ENCODE measurements at regions not wholly inside any gene's neighbourhood (a gene's known extent, or its start where the extent isn't known, plus 50 kb on each side); places are given as distances from the start of the nearest gene placed in this dataset.

DNA sequence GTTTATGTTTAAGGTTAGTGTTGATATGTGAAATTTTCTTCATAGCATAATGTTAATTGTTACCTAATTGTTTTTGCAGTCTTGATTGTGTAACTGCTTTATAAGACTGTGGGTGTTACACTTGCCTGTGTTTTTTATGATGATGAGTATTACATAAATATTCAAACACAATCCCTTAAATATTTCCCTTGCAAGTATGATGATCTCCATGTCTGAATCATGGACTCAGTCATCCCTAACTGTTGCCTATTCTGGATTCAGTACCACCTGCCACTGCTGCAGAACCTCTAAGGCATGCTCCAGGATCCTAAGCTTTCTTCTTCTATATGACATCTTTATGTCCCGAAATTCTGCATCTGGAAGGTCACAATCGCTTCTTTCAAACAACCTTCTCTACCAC, 246.3 kb upstream of the CLEC14A start:
- ChIA-PET CTCF (no interaction called here), POLR2A (no interaction called here)
- no peak for DNase-seq (ENCODE audit: low read depth)
- TF ChIP-seq, protein P1, sequence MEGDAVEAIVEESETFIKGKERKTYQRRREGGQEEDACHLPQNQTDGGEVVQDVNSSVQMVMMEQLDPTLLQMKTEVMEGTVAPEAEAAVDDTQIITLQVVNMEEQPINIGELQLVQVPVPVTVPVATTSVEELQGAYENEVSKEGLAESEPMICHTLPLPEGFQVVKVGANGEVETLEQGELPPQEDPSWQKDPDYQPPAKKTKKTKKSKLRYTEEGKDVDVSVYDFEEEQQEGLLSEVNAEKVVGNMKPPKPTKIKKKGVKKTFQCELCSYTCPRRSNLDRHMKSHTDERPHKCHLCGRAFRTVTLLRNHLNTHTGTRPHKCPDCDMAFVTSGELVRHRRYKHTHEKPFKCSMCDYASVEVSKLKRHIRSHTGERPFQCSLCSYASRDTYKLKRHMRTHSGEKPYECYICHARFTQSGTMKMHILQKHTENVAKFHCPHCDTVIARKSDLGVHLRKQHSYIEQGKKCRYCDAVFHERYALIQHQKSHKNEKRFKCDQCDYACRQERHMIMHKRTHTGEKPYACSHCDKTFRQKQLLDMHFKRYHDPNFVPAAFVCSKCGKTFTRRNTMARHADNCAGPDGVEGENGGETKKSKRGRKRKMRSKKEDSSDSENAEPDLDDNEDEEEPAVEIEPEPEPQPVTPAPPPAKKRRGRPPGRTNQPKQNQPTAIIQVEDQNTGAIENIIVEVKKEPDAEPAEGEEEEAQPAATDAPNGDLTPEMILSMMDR (IDR thresholded peaks at IDR 0.05; ENCODE audit: insufficient read depth, low read depth, low read length) = no peak
- no peaks in the 10 kb centered on the region for H3K36me3 ChIP-seq (ENCODE audit: control insufficient read depth, insufficient read depth, low read length)
- H3K27me3 ChIP-seq (ENCODE audit: control insufficient read depth, insufficient read depth, low read length) = no peaks in the 10 kb centered on the region
- no peak overlapping the region for H3K4me3 ChIP-seq (ENCODE audit: low read depth, low read length)

DNA sequence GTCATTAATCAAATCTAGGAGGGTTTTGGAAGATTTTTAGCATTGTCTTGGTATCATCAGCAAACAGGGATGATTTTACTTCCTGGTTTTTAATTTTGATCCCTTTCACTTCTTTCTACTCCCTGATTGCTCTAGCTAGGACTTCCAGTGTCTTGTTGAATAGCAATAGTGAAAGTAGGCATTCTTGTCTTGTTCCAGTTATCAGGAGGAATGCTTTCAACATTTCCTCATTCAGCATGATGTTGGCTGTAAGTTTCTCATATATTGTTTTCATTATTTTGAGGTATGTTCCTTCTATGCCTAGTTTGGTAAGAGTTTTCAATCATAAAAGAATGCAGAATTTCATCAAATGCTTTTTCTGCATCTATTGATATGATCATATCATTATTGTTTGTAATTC, 244.2 kb upstream of the CLEC14A start:
- DNase-seq (ENCODE audit: low read depth) = no peak
- ChIA-PET CTCF (no interaction called here), POLR2A (no interaction called here)
- H3K4me3 ChIP-seq (ENCODE audit: low read depth, low read length) = no peak overlapping the region
- H3K27me3 ChIP-seq (ENCODE audit: control insufficient read depth, insufficient read depth, low read length) = no peaks in the 10 kb centered on the region
- no peaks in the 10 kb centered on the region for H3K36me3 ChIP-seq (ENCODE audit: control insufficient read depth, insufficient read depth, low read length)
- TF ChIP-seq, protein P1 (IDR thresholded peaks at IDR 0.05; ENCODE audit: insufficient read depth, low read depth, low read length) = no peak

DNA sequence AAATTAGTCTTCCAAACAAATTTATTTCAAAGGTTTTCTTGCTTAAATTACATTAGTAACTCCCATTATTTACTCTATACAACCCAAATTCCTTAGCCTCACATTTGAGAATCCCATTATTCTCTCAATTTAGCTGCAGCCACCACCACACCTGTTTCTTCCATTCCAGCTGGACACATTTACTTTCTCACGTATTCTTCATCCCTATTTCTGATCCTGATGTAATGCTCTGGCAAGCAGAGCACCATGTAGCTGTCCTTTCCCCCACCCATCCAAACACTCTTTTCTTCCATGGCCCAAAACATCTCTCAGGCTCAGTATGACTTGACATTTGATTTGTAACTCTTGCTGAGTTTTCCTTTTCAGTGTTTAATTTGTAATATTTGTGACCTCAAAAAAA, 240.2 kb upstream of the CLEC14A start:
- ChIA-PET POLR2A (interaction anchor here (0.7 kb wide), 1 partner anchor 46 kb away, joined by 3 read pairs; no protein-coding TSS in a partner anchor), CTCF (no interaction called here)
- H3K4me3 ChIP-seq (ENCODE audit: low read depth, low read length) = no peak overlapping the region
- no peaks in the 10 kb centered on the region for H3K36me3 ChIP-seq (ENCODE audit: control insufficient read depth, insufficient read depth, low read length)
- TF ChIP-seq, protein P1 (IDR thresholded peaks at IDR 0.05; ENCODE audit: insufficient read depth, low read depth, low read length) = no peak
- no peaks in the 10 kb centered on the region for H3K27me3 ChIP-seq (ENCODE audit: control insufficient read depth, insufficient read depth, low read length)
- DNase-seq (ENCODE audit: low read depth) = no peak

DNA sequence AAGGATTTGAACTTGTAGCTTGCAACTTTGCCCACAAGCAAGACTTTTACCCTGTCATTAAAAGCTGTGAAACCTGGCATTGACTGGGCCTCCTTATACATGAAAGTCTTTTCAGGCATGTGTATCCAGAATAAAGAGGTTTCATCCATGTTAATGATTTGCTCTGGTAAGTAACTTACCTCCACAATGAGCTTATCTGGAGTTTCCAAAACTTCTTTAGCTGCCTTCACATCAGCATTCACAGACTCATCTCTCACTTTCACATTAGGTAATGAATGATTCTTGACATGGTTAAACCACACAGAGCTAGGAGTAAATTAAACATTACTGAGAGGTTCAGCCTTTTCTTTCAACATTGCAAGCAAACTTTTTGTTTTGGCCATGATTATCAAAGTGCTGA, 234.4 kb upstream of the CLEC14A start:
- POLR2A ChIA-PET = no interaction called here
- Histone ChIP-seq H3K4me3 (ENCODE audit: low read depth, low read length) (no peak overlapping the region), H3K36me3 (ENCODE audit: control insufficient read depth, insufficient read depth, low read length) (no peaks in the 10 kb centered on the region), H3K27me3 (ENCODE audit: control insufficient read depth, insufficient read depth, low read length) (no peaks in the 10 kb centered on the region)
- CTCF ChIA-PET = no interaction called here
- no peak for DNase-seq (ENCODE audit: low read depth)
- TF ChIP-seq, protein P1 (IDR thresholded peaks at IDR 0.05; ENCODE audit: insufficient read depth, low read depth, low read length) = no peak

DNA sequence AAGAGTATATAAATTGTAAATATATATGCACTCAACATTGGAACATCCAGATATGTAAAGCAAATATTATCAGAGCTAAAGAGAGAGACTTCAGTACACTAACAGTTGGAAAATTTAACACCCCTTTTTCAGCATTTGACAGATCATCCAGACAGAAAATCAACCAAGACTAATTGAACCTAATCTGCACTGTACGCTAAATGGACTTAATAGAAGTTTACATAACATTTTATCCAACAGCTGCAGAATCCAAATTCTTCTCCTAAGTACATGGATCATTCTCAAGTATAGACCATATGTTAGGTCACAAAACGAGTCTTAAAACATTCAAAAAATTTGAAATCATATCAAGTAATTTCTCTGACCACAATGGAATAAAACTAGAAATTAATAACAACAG, 229.1 kb upstream of the CLEC14A start:
- TF ChIP-seq, protein P1 (IDR thresholded peaks at IDR 0.05; ENCODE audit: insufficient read depth, low read depth, low read length) = no peak
- Histone ChIP-seq H3K36me3 (ENCODE audit: control insufficient read depth, insufficient read depth, low read length) (no peaks in the 10 kb centered on the region), H3K4me3 (ENCODE audit: low read depth, low read length) (no peak overlapping the region), H3K27me3 (ENCODE audit: control insufficient read depth, insufficient read depth, low read length) (no peaks in the 10 kb centered on the region)
- no peak for DNase-seq (ENCODE audit: low read depth)
- ChIA-PET POLR2A (no interaction called here), CTCF (no interaction called here)
